ENCODE measurements at regions not wholly inside any gene's neighbourhood (a gene's known extent, or its start where the extent isn't known, plus 50 kb on each side); places are given as distances from the start of the nearest gene placed in this dataset.

DNA sequence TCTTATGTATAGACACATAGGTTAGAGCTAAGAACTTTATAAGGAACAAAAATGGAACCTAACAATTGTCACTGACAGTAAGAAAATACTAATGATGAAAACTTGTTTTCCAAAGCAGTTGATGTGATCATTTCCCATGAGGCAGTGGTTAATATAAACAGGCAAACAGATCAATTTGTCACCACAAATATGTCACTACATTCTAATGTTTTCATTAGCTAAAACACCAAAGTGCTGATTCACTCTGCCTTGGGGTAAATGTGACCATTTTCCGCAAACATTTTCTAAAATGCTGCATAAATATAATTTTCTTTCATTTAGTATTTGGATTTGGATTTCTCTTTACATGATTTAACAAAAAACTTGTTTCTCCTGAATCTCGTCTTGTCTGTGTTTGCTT, 408.9 kb upstream of the CTSO start:
- H3K4me3 ChIP-seq: no peak overlapping the region

GRCh38 chr4:156347412-156348075, 393.9 kb upstream of the CTSO start:
- Histone ChIP-seq H3K27ac (no peak overlapping the region), H3K4me3 (no peak overlapping the region)
- no peak for TF ChIP-seq CTCF (IDR thresholded peaks at IDR 0.05)

More for the DNA sequence above, 408.9 kb upstream of the CTSO start:
- TF ChIP-seq CTCF (IDR thresholded peaks at IDR 0.05): no peak
- no peak for DNase-seq (ENCODE audit: low spot score)
- no peak overlapping the region for H3K27ac ChIP-seq

GRCh38 chr4:156346959-156347385, 393.3 kb upstream of the CTSO start:
- TF ChIP-seq CTCF (IDR thresholded peaks at IDR 0.05): no peak
- DNase-seq (ENCODE audit: low spot score): no peak
- Histone ChIP-seq H3K27ac (no peak overlapping the region), H3K4me3 (no peak overlapping the region)

More at GRCh38 chr4:156347412-156348075, 393.9 kb upstream of the CTSO start:
- no peak for DNase-seq (ENCODE audit: low spot score)

- TF ChIP-seq CTCF (IDR thresholded peaks at IDR 0.05): no peak
- Histone ChIP-seq H3K4me3 (no peak overlapping the region), H3K27ac (no peak overlapping the region)
- no peak for DNase-seq (ENCODE audit: low spot score)
Observed at GRCh38 chr4:156344397-156344796, 390.7 kb upstream of the CTSO start.

GRCh38 chr4:156336511-156336910, 382.8 kb upstream of the CTSO start:
- TF ChIP-seq CTCF (IDR thresholded peaks at IDR 0.05): no peak
- H3K27ac ChIP-seq: no peak overlapping the region
- DNase-seq (ENCODE audit: low spot score): no peak
- H3K4me3 ChIP-seq: no peak overlapping the region

- no peak overlapping the region for H3K27ac ChIP-seq
- DNase-seq (ENCODE audit: low spot score): no peak
- no peak overlapping the region for H3K4me3 ChIP-seq
- no peak for TF ChIP-seq CTCF (IDR thresholded peaks at IDR 0.05)
Observed at GRCh38 chr4:156335721-156336120, 382.1 kb upstream of the CTSO start.

DNA sequence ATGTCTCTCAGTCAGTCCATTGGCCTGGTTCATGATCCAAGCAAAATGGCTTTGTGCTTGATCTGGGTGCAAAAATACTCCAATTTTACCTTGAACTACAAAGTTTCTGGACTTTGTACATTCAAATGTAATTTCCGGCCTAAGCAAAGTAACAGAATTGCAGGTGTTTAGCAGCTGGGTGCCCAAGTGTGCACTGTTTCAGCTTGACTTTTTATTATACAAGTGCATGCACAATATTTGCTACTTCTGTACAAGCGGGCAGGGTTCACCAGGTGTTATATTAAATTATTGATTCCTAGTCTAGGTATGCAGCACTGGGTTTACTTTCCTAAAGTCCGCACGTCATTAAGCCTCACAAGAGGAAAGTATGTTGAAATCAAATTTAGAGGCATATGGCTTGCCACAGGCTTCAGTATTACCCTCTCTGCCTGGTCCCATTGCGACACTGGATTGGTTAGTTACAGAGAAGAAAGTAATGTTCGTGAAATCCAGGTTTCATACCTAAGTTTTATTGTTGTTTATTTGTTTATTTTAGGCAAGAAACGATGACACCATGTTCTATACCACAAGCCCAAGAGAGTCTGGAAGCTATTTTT, 376.9 kb upstream of the CTSO start:
- TF ChIP-seq CTCF (IDR thresholded peaks at IDR 0.05): no peak
- Histone ChIP-seq H3K4me3 (no peak overlapping the region), H3K27ac (no peak overlapping the region)
- DNase-seq (ENCODE audit: low spot score): no peak

Data from coronary artery (tissue), 2 donors.